PC-3 (cell line): ENCODE measurements at regions not wholly inside any gene's neighbourhood (a gene's known extent, or its start where the extent isn't known, plus 50 kb on each side); places are given as distances from the start of the nearest gene placed in this dataset.

Source experiments
- CTCF ChIP-seq: fragments of 300-600 bp; sonication (generic); conservative IDR thresholded peaks from 2 replicates; pipeline ENCODE4 v1.5.1; 2017; ENCODE audit warnings: antibody characterized with exemption, low read depth, mild to moderate bottlenecking, low read length
- EZH2 ChIP-seq: fragments of 300-600 bp; sonication (generic); IDR thresholded peaks from one replicate; pipeline ENCODE4 v1.6.1; 2017; ENCODE audit warnings: antibody characterized with exemption, mild to moderate bottlenecking, low read length; ENCODE audit not compliant: unreplicated experiment
- EZH2phosphoT487 ChIP-seq: fragments of 300-600 bp; sonication (generic); IDR thresholded peaks from 2 replicates; pipeline ENCODE4 v1.6.1; 2018; ENCODE audit warnings: mild to moderate bottlenecking, antibody characterized with exemption, low read length, borderline replicate concordance

GRCh38 chr2:67075530-67076238 is 321.4 kb upstream of the ETAA1 start:
- no peak for TF ChIP-seq CTCF
- no peak for TF ChIP-seq EZH2
- TF ChIP-seq EZH2phosphoT487: no peak
